Stomach (tissue), 4 donors: ENCODE measurements at regions not wholly inside any gene's neighbourhood (a gene's known extent, or its start where the extent isn't known, plus 50 kb on each side); places are given as distances from the start of the nearest gene placed in this dataset.

Experiments
- CTCF ChIP-seq, 7 experiments: fragments of 450-650 bp in 4 of 7; fragments of 200-600 bp in 3 of 7; sonication (generic) in 3 of 7; IDR thresholded peaks; one replicate each; pipeline ENCODE4 v1.5.1; 2016 to 2019; ENCODE audit warnings: antibody characterized with exemption in 7 of 7, control low read depth in 2 of 7, mild to moderate bottlenecking in 1 of 7
- POLR2A ChIP-seq, 4 donors: fragments of 450-650 bp; IDR thresholded peaks; one replicate each; pipeline ENCODE4 v1.6.1; 2016; ENCODE audit warnings: antibody characterized with exemption in 4 of 4, control low read depth in 2 of 4, mild to moderate bottlenecking in 1 of 4, moderate library complexity in 1 of 4
- POLR2AphosphoS5 ChIP-seq, 3 donors: sonication (generic); formaldehyde crosslinking; IDR thresholded peaks; one replicate each; pipeline ENCODE4 v1.6.1; 2016; ENCODE audit warnings: antibody characterized with exemption in 3 of 3

GRCh38 chr10:52682766-52683165 is 89.8 kb downstream of the MBL2 start:
- no peak for TF ChIP-seq CTCF (IDR thresholded peaks at IDR 0.05)
- TF ChIP-seq POLR2AphosphoS5 (IDR thresholded peaks at IDR 0.05): peak in 2 of 3 donors; percentile 36 to 61
- no peak for TF ChIP-seq POLR2A (IDR thresholded peaks at IDR 0.05)
